HG03457 (cell line): ENCODE measurements at regions not wholly inside any gene's neighbourhood (a gene's known extent, or its start where the extent isn't known, plus 50 kb on each side); places are given as distances from the start of the nearest gene placed in this dataset.
"Not testable (repeated sequence)": the region's sequence is repeated elsewhere in the genome, so short reads cannot be mapped to it uniquely, and the experiment has no call there.

Experiments
- ATAC-seq: cut with Tn5 transposase; IDR thresholded peaks from one replicate; pipeline ENCODE4 v1.9.1; 2021; ENCODE audit warnings: moderate number of reproducible peaks; ENCODE audit not compliant: unreplicated experiment

DNA sequence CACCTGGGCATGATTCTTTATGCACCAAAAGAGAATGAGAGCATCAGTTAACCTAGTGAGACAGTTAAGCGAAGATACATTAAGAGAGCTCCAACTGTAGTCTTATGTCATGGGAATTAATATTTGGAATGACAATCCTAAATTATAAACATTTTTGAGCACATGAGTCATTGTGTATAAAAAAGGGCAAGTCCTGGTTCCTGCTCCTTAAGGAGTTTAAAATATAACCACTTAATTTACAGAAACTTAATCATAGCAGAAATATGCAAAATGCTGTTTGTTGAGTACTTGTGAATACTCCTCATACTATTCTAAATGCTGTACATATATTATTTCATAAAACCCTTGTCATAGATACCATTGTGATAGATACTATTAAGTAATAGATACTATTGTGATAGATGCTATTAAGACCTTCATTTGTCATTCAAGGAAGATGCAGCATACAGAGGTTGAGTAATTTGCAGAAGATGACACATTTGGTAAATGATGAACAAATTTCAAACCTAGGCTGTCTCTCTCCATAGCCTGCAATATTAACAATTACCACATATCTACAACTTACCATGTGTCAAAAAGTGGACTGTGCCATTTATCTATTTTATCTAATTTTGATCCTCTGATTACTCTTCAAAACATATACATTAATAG, 301.0 kb downstream of the TBC1D4 start:
- ATAC-seq = no peak

DNA sequence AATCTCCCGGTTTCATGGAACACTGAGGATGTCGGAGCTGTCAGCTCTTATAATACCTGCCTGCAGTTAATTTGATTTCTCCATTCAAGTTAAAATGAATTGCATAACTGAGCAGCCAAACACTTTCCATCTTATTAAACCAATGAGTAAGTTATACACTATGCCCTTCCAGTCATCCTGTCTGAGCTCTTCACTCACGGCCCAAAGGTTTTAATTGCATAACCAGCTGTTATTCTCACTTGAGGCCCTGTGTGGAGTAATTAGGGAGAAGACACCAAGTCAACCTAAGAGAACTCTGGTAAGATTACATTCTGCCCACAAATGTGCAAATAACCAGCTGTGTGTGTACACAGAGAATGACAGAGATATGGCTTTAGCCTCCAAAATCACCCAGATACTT, 303.5 kb downstream of the TBC1D4 start:
- ATAC-seq = no peak

GRCh38 chr13:75175575-75175974, 306.4 kb downstream of the TBC1D4 start:
- ATAC-seq = no peak

GRCh38 chr13:75175097-75175496, 306.9 kb downstream of the TBC1D4 start:
- ATAC-seq = not testable (repeated sequence)

DNA sequence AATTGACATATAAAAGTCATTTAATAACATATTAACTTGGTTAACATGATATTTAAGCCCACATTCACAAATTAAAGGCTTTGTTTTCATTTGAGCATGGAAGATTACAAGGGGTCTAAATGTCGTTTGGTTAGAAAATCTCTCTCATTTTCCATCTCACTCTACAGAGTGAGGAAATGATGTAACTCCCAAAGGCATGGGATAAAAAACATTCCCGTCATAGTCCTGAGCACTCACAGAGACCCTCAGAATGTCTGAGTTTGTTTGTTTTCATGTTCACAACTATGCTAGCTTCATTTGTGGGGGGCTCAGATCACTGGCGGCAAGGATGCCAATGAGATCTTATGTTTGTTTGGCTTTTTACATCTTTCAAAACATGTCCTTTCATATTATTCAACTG, 307.5 kb downstream of the TBC1D4 start:
- no peak for ATAC-seq

- ATAC-seq = no peak
Observed at GRCh38 chr13:75173457-75174356, 308.3 kb downstream of the TBC1D4 start.

DNA sequence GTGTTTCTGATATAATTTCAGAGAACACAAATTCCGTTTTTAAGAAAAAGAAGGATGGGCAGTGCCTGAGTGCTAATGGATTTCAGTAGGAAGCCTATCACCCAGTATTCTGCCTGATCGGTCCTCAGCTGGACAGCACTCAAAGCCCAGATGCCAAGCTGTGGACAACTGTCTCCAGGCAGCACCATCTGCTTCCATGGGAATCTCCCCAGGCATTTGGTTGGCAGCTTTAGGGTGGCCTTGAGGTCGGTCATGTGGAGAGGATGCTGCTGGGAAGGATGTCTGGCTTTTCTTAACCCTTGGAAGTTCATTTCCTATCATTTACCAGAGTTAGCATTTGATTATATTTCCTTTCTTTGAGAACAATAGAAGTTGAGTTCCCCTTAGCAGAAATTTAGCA, 311.7 kb downstream of the TBC1D4 start:
- ATAC-seq = no peak

GRCh38 chr13:75165543-75166230, 316.3 kb downstream of the TBC1D4 start:
- no peak for ATAC-seq

GRCh38 chr13:75161804-75162203, 320.2 kb downstream of the TBC1D4 start:
- no peak for ATAC-seq

DNA sequence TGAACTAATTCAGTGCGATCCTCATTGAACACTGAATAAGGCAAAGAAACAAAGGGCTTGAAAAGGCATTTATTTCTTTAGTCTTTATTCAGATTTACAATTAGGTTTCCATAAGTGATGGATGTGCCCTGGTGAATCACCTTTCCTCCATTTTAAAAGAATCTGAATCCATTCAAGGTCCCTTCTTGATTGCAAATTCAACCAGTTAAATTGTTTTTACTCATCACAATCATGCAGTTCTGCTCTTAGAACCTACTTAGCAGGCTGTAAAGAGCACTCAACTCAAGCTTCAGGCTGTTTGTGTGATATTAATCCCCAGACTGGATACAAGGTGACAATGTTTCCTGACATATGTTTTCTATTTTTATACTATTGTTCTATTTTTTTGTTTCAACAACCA, 321.0 kb downstream of the TBC1D4 start:
- ATAC-seq = no peak

DNA sequence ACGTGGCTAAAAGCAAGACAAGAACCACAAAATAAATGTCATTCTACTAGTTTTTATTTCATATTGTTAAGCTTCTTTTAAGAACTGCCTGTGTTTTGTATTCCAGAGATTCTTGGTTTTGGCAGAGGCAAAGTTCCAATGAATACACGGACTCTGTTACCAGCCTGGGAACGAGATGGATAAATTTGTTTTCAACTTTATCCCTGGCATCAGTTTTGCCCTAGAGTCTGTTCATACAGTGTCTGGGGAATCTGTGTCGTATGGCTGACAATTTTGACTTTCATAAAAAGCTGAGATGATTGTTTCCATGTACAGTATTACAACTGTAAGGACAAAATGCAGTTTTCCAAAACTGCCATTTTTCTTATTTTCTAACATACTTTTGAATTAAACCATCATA, 327.6 kb downstream of the TBC1D4 start:
- no peak for ATAC-seq

DNA sequence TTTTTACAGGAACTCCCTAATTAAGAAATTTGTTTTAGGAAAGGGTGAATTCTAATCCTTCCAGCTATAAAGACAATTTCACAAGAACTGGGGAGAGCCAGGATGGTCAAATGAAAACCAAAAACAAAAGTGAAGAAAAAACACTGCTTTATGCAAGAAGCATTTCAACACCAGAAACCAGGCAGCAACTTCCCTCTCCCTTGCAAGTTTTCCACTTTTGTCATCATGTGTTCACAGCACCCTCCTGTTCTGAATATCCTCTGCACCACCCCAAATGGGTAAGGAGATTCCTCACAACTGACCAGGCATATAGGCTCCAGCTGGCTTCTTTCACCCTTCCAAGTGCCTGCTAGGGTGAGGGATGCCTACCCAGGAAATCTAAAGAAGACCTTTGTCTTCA, 328.1 kb downstream of the TBC1D4 start:
- ATAC-seq = no peak

DNA sequence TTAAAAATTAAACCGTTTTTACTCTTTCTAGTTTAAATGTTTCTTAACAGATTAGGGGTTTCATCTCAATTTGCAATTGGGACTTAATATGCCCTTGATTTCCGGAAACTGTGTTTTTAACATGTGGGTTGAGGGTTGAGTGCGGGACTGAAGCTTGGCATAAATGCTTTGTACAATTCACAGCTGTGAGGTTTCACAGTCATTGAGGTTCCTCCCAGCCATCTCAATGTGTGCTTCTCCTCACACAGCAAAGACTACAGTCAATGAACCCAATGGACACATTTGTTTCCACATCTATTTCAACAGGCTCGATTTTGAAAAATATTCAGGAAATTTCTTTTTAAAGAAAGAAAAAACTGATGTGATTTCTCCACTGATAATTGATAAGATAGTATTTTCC, 328.6 kb downstream of the TBC1D4 start:
- no peak for ATAC-seq

- no peak for ATAC-seq
Observed at GRCh38 chr13:75151081-75151643, 330.8 kb downstream of the TBC1D4 start.

- no peak for ATAC-seq
Observed at GRCh38 chr13:75149776-75150175, 332.2 kb downstream of the TBC1D4 start.

DNA sequence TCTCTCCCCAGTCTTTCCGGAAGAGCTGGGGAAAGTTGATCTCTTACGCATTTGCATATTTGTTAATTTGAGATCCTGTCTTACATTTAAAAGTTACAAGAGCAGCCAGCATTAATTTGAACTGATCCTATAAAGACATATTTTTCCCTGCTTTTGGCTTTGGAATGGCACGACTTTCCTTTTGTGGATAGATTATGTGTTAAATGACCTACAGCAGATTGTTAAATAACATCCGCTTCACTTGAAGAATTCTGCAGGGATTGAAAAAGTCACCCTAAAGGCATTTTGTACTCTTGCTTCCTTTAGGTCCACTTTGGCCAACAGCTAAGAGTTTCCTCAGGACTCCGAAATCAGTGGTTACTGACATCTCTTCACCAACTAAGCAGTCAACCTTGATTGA, 334.0 kb downstream of the TBC1D4 start:
- ATAC-seq = no peak

DNA sequence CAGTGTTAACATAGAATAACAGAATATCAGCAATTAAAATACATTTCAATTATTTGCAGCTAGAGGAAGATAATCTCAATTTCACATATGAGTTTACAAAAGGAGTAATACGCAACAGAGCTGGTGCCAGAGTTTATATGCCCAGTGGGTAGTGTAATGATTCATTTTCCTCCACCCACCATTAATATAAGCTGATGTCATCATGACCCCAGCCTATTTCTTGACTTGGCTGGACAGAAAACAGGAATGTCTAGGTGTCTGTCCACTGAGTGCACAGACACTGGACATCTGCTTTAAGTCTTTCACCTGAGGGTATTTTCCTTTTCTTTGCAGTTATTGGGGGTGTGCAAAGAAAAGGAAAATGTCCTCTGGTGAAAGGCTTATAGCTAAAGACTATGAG, 335.5 kb downstream of the TBC1D4 start:
- no peak for ATAC-seq

GRCh38 chr13:75145927-75146326, 336.0 kb downstream of the TBC1D4 start:
- ATAC-seq = no peak

DNA sequence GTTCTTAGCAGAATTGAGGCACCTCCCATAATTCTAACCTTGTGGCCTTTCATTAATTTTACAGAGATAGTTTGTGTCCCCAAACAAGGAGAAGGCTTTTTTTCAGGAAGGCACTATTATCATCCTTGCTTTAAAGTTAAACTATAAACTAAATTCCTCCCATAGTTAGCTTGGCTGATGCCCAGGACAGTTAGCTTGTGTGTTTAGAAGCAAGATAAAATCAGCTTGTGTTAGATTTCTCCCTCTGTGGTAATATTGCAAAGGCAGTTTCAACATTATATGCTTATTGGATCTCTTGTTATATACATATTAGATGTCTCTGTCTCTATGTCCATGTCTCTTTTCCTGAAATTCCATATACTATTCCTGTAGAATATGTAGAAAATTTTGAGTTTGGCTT, 342.7 kb downstream of the TBC1D4 start:
- no peak for ATAC-seq

- no peak for ATAC-seq
Observed at GRCh38 chr13:75137911-75138571, 343.9 kb downstream of the TBC1D4 start.

GRCh38 chr13:75136151-75136550, 345.8 kb downstream of the TBC1D4 start:
- ATAC-seq = no peak
